ENCODE measurements at regions not wholly inside any gene's neighbourhood (a gene's known extent, or its start where the extent isn't known, plus 50 kb on each side); places are given as distances from the start of the nearest gene placed in this dataset.
"Not testable (repeated sequence)": the region's sequence is repeated elsewhere in the genome, so short reads cannot be mapped to it uniquely, and the experiment has no call there.

GRCh38 chr14:103186909-103187586, 63.8 kb downstream of the TNFAIP2 start:
- H3K27ac ChIP-seq, result no peak overlapping the region
- no peak for DNase-seq (ENCODE audit: low read depth, low spot score)

- H3K27ac ChIP-seq, result no peak overlapping the region
- no peak for DNase-seq (ENCODE audit: low read depth, low spot score)
Observed at GRCh38 chr14:103187911-103188310, 64.7 kb downstream of the TNFAIP2 start.

DNA sequence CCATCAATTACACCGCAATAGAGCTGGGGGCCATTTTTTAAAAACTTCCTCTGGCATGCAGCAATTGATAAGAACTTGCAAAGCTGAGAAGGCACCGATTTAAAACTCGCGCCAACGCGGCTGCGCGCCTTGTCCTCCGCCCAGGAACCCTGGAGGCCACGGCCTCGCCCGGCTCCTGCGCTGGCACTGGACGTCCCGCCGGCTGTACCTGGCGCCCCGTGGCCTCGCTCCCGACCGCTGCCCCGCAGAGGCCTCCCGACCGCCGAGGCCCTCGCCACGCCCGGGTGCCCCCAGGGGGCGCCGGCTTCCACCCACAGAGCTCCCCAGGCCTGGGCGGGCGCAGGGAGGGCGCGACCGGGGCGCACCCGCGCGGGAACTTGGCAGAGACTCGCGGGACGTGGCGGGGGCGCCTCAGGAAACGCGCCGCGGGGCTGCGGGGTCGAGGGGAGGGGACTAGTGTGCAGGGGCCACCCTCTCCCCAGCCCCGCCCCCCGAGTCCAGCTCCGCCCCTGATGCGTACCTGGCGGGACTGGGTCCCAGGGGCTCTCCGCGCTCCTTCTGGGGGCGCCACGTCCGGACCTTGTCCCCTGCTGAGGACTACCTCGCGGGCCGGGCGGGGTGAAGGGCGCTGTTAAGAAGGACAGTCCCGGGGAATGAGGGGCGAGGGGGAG, 65.7 kb downstream of the TNFAIP2 start:
- no peak overlapping the region for H3K27ac ChIP-seq
- DNase-seq (ENCODE audit: low read depth, low spot score), result no peak

DNA sequence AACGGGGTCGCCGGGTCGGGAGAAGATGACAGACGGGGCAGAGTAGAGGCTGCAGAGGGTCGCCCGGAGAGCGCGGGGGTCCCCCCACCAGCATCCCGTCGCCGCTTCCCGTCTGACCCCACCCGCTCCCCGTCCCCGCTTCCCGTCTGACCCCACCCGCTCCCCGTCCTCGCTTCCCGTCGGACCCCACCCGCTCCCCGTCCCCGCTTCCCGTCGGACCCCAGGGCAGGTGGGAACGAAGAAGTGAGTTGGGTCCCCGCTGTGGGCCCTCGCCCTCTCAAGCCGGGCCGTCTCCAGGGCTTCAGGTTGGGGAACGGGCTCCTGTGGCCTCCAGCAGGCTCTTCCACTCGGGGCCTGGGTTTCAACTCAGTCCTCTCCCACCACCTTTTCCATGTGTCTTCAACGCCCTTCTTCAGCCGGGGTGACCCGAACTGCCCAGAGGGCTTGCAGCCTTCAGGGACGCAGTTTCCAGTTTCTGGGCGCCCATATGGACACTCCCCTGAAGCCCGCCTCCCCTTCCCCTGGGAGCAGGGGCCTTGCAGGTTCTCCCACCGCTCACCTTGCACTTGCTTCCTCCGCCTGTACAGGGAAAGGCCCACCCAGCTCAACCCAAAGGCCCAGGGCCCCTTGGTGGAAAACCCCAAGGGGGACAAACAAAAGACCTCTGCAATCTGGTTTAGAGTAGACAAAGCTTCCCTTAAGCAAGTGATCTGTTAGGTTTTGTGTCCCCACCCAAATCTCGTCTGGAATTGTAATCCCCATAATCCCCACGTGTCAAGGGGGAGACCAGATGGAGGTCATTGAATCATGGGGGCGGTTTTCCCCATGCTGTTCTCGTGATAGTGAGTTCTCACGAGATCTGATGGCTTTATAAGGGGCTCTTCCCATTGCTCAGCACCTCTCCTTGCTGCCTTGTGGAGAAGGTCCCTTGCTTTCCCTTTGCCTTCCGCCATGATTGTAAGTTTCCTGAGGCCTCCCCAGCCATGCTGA, 66.5 kb downstream of the TNFAIP2 start:
- no peak overlapping the region for H3K27ac ChIP-seq
- DNase-seq (ENCODE audit: low read depth, low spot score), result no peak

- DNase-seq (ENCODE audit: low read depth, low spot score), result no peak
- H3K27ac ChIP-seq, result no peak overlapping the region
Observed at GRCh38 chr14:103190741-103191140, 67.5 kb downstream of the TNFAIP2 start.

DNA sequence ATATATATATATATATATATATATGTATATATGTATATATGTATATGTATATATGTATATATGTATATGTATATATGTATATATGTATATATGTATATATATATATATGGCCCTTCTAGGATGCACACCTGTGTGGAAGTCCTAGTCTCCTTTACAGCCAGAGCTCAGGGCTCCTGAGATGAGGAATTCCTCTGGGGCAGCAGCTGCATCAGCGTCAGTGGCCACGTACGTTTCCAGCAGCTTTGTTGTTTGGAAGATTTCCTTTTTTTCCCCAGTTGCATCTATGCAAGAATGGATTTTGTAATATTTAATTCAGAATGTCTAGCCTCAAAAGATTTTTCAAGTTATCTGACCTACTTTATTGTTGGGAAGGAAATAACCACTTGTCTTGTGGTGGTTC, 68.6 kb downstream of the TNFAIP2 start:
- H3K27ac ChIP-seq, result no peak overlapping the region
- no peak for DNase-seq (ENCODE audit: low read depth, low spot score)

- no peak for DNase-seq (ENCODE audit: low read depth, low spot score)
- H3K27ac ChIP-seq, result no peak overlapping the region
Observed at GRCh38 chr14:103192246-103192840, 69.1 kb downstream of the TNFAIP2 start.

- DNase-seq (ENCODE audit: low read depth, low spot score); H3K27ac ChIP-seq: not testable (repeated sequence)
Observed at GRCh38 chr14:103192861-103193260, 69.6 kb downstream of the TNFAIP2 start.

DNA sequence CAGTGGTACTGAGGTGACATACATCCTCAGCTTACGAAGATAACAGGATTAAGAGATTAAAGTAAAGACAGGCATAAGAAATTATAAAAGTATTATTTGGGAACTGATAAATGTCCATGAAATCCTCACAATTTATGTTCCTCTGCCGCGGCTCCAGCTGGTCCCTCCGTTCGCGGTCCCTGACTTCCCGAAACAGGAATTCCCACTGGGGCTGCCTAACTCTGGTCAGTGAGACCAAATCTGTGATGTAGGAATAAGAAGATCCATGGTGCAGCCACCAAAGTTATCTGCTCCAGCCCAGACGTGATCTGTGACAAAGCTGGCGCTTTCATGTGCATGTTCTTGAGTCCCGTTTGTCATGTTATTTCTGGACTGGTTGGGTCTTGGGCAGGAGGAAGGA, 70.2 kb downstream of the TNFAIP2 start:
- not testable (repeated sequence) for DNase-seq (ENCODE audit: low read depth, low spot score); H3K27ac ChIP-seq

GRCh38 chr14:103194256-103195045, 71.2 kb downstream of the TNFAIP2 start:
- H3K27ac ChIP-seq, result no peak overlapping the region
- DNase-seq (ENCODE audit: low read depth, low spot score), result peak; percentile 37

GRCh38 chr14:103195828-103196615, 72.8 kb downstream of the TNFAIP2 start:
- H3K27ac ChIP-seq, result no peak overlapping the region
- DNase-seq (ENCODE audit: low read depth, low spot score), result no peak

GRCh38 chr14:103196716-103197115, 73.5 kb downstream of the TNFAIP2 start:
- DNase-seq (ENCODE audit: low read depth, low spot score), result no peak

DNA sequence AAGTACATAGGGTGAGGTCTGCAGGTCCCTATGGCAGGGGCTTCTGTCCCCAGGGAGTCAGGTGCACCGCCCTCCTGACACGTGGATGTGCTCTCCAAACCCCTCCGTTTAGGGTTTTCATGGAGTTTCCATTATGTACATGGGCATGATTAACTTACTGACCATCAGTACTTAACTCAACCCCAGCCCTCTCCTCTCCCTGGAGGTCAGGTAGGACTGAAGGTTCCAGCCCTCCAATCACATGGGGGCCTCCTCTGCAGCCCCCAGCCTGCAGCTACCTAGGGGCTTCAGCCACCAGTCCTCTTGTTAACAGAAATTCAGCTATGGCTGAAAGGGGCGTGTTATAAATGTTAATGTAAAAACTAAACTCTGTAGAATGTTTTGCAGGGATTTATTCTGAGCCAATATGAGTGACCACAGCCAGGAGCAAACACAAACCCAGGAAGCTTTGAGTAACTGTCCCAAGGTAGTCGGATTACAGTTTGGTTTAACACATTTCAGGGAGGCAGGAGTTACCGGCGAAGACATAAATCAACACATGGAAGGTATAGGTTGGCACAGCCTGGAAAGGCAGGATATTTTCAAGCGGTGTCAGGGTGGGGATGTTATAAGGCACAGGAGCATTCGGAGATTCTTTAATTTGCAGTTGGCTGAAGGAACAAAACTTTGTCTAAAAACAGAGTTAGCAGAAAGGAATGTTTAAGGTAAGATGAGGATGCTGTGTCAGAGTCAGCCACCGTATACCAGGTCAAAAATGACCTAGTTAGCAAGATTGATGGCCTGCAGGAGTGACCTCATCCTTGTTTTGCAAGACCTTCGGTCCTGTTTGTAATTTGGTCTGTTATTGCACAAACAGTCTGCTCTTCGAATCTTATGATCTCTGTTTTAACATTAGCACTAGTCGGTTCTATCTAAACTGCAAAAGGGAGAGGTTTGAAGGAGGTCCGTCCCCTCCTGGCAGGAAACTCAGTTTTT, 75.2 kb downstream of the TNFAIP2 start:
- peak; percentile 27 for DNase-seq (ENCODE audit: low read depth, low spot score)
- H3K27ac ChIP-seq, result no peak overlapping the region

More at GRCh38 chr14:103196716-103197115, 73.5 kb downstream of the TNFAIP2 start:
- H3K27ac ChIP-seq, result no peak overlapping the region

DNA sequence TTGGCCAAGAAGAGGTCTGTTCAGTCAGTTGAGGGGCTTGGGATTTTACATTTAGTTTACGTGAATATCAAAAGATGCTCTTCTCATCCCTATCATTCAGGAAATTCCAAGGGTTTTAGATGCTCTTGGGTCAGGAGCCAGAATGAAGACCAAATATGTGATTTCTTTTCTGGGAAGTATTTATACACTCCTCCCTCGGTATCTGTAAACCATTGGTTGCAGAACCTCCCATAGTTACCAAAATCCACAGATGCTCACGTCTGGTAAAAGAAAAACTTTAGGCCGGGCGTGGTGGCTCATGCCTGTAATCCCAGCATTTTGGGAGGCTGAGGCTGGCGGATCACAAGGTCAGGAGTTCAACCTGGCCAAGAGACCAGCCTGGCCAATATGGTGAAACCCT, 75.9 kb downstream of the TNFAIP2 start:
- no peak for DNase-seq (ENCODE audit: low read depth, low spot score)
- H3K27ac ChIP-seq, result no peak overlapping the region

- DNase-seq (ENCODE audit: low read depth, low spot score), result no peak
- H3K27ac ChIP-seq, result no peak overlapping the region
Observed at GRCh38 chr14:103201801-103202200, 78.5 kb downstream of the TNFAIP2 start.

- DNase-seq (ENCODE audit: low read depth, low spot score), result peak; percentile 8
- no peak overlapping the region for H3K27ac ChIP-seq
Observed at GRCh38 chr14:103204852-103205540, 81.7 kb downstream of the TNFAIP2 start.

DNA sequence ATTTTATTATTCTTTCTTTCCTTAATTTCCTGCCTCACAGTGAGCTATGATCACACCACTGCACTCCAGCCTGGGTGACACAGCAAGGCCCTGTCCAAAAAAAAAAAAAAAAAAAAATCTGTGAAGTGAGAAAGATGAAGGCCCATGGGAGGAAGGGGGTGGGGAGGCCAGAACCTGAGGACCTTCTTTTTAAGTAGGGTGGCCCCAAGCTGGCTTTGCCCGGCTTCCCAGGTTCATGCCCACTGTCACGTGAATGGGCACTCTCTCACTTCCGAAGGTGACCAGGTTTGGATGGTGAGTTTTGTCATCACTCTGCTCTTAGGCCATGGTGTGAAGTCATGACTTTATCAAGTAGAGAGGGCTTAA, 82.3 kb downstream of the TNFAIP2 start:
- DNase-seq (ENCODE audit: low read depth, low spot score), result no peak
- H3K27ac ChIP-seq, result no peak overlapping the region
